HG03520 (cell line): ENCODE measurements at regions not wholly inside any gene's neighbourhood (a gene's known extent, or its start where the extent isn't known, plus 50 kb on each side); places are given as distances from the start of the nearest gene placed in this dataset.

Experiments
- ATAC-seq: cut with Tn5 transposase; IDR thresholded peaks from one replicate; pipeline ENCODE4 v1.9.1; 2021; ENCODE audit warnings: mild to moderate bottlenecking, moderate library complexity; ENCODE audit not compliant: unreplicated experiment

DNA sequence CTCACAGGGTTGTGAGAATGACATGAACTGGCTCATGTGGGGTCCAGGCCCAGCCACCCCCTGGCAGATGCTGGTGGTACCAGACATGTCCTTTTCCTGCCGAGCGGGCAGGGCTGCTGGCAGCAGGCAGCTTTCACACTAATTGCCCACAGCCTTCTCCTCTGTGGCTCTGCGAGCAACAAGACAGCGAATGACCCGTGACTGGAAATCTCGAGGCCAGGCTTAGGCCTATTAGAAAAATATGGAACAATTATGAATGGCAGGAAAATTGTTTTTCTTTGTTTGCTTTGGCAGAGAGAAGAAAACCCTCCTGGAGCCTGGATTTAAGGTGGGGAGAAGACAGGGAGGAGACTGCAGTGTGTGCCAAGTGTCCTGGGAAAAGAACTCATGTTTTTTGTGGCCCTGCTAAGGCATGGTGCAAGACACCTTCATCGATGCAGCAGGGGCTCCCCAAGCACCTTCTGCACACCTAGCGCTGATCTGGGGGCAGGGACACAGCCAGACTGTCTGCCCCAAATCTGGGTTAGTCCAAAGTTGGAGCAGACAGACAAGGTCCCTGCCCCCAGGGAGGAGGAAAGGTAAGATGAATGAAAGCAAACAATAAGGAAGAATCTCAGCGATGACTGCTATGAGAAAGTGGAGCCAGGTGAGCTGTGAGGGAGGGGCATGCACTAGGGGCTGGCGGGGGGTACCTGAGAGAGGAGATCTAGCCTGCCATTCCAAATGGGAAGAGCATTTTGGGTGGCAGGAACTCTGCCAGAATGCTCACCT is 193.8 kb upstream of the TLE3 start:
- ATAC-seq = no peak

DNA sequence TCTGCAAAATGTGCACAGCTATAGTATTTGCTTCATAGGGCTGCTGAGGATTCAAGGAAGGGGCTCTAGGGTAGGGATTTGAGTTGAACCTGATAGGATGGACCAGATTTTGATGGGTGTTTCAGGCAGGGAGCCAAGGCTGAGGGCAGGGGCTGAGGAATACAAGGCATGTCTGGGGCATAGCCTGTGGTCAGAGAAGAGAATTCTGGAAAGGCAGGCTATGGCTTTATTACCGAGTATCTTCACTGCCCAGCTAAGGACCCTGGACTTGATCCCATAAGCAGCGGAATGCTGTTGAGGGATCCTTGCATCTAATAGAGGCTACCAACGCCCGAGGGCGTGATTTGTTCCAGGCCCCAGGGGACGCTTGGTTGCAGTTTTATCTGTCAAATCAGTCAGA is 193.0 kb upstream of the TLE3 start:
- no peak for ATAC-seq

DNA sequence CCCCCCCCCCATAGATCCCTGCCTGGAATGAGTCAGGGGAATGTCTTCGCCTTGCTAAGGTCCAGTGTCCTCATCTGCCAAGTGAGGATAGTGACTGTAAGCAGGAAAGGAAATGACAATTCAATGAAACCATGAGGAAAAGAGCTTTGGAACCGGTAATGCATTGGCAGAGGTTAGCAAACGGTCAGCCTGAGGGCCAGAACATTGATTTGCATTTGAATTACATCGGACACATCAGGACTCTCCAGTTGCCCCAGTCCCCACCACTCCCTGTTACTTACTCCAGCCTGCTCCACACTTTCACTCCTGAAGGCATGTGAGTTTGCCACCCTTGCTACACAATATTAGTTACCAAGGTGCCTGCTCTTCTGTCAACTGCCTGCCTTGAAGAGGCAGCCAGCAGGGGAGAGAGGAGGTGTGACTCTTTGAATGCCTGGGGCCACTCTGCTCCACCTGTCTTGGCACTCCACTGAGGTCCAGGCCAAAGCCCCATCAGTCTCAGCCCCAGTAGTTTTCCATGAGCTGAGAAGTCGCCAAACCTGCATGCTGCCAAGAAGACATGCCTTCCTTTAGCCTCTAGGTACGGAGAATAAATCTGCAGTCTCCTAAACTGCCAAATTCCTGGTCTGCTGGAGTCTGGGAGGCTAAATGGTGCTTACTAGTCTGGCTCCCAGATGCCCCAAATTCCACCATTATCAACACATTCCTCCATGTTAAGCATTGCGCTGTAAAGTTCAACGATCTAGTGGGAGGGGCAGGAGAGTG is 191.7 kb upstream of the TLE3 start:
- ATAC-seq = no peak

DNA sequence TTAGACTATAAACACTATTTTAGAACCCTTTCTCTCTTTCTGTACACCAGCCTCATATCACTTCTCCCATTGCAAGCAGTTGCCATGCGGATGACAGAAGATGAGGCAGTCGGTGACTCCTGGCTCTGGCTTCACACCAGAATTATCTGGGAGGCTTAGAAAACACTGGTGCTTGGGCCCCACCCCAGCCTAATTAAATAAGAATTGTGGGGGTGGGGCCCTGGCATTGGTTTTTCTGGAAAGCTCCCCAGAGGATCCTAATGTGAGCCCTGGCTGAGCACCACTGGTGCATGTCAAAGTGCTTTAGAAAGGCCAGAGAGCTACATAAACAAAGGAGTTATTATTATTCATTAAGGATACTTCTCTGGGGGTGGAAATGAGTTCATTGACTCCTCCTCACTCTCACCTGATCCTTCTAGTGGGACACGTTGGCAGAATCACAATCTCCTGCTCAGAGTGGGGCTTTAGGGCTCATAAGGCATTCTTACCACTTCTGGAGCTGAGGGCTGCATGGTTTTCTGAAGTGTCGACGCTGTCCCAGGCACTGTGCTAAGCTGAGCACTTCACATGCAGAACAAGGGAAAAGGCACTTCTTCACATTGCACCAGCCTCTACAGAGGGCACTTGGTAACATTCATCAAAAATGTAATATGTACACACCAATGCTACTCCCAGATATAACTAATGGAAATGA is 188.5 kb upstream of the TLE3 start:
- no peak for ATAC-seq

DNA sequence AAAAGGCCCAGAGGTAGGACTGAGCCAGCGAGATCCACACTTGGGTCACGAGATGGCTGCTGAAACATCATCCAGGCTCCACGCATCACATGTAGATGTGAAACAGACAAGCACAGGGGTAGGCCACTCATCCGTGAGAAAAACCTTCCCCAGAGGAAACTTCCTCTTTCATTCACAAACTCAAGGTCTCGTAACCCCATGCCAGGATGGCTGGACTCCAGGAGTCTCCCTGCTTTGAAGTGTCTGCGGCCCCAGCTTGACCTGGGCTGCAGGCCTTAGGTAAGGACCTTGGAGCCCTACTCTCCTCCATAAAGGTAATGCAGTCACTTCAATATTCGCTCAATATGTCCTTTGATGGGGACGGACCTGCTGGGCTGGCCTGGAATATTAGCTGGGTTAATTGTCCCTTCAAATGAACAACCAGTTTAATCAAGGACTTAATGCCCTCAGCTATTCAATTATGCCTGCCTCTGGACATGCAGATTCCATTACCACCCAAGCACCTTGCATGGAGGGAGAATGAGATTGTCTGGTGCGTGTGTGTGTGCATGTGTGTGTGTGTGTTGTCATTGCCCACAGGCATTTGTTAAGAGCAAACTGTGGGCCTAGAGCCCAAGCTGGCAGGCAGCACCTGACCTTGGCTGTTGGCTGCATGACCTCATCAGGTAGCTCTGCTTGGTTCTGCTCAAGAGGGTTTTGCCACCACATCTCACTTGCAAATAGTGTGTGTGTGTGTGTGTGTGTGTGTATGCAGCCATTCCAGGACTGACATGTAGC is 186.9 kb upstream of the TLE3 start:
- ATAC-seq = no peak

DNA sequence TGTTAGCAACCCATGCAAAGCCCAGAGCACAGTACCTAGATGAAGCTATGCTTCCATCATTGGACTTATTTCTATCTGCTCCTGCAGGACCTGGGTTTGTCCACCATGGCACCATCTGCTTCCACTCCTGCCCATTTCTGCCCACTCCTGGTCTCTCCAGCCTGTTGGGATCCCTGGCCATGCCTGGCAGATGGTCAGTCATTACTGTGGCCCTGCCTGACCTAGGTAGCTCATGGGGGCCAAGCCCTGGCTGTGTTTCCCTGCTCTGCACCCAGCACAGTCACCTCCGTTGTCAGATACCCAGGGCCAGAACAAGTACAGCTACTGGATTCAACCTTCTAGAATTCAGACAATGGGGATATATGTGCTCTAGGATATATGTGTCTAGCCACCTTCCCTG is 185.8 kb upstream of the TLE3 start:
- no peak for ATAC-seq

DNA sequence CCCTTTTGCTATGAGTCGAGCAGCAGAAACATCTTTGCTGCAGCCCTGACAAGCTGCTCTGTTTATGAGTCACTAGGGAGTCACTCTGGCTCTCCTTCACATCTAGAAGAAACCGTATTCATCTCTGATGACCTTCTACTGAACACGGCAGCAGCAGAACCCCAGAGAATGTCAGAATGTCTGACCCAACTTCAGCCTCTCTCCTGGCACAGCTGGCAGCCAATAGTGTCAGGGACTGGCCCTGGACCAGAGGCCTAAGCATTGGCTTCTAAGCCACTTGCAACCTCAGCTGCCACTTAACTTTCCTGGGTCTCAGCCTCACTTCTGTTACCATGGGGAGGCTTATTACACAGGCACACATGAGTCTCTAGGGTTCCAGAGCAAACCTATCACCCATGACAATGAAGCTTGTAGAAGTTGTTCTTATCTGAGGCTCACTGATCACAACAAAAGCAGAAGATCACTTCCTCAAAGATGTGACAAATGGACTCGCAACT is 184.1 kb upstream of the TLE3 start:
- no peak for ATAC-seq

DNA sequence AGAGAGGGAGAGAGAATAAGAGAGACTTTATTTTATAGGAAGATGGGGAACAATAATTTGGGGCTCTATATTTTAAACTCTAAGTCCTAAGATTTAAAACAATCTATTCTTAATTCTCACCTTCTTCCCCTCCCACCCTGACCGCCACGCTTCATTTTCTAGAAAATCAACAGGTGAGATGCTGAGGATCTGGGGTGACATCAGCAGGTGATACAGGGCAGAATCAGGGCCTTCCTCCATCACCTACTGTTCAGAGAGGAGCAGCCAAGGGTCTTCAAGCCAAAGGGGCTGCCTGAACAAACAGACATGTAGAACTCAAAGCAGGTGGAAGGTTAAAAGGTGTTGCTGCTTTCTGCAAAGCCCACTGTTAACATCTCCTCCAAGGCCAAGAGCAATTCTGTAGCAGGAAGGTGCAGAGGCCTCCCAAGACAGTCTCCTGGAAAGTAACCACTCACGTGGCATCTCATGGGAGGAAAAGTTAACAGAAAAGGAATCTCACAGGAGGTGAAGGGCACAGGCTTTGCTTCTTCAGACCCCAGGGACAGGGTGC is 183.6 kb upstream of the TLE3 start:
- ATAC-seq = no peak

DNA sequence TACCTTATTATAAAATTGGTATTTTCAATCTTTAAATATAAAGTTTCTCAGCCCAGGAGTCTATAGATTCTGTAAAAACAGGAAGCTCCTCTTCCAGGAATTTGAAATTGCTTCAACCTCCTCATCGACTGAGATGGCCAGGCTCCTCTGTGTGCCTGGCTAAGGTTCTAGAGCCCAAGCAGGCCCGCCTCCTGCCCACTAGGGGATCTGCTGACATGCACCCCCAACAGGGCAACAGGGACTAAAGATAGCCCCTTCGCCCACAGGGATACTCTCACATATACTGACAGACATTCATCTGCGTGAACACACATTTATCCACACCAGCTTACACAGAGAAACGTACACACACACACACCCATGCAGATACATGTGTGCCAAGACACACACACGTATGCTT is 183.1 kb upstream of the TLE3 start:
- no peak for ATAC-seq

DNA sequence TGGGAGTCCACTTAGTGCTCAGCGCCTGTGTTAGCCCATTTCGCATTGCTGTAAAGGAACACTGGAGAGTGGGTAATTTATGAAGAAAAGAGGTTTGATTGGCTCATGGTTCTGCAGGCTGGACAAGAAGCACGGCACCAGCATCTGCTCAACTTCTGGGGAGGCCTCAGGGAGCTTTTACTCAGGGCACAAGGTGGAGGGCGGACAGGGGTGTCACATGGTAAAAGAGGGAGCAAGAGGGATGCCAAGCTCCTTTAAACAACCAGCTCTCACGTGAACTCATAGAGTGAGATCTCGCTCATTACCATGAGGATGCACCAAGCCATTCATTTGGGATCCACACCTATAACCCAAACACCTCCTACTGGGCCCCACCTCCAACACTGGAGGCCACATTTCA is 181.4 kb upstream of the TLE3 start:
- ATAC-seq = no peak

DNA sequence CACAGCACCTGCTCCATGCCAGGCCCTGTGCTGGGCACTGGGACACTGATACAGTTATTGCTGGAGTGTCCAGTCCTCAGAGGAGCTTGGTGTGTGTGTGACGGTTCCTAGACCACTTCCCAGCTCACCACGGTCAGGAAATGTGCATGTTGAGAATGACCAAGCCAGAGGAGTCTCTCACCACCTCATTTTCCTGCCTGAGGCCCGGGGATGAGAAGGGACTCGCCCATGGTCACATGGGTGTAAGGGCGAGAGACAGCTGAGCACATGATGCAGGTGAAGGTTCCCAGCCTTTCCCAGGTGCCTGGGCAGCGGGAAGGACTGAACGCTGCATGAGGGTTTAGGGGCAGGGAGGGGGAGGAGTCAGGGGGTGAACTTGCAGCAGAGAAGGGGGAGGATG is 180.9 kb upstream of the TLE3 start:
- ATAC-seq = no peak

DNA sequence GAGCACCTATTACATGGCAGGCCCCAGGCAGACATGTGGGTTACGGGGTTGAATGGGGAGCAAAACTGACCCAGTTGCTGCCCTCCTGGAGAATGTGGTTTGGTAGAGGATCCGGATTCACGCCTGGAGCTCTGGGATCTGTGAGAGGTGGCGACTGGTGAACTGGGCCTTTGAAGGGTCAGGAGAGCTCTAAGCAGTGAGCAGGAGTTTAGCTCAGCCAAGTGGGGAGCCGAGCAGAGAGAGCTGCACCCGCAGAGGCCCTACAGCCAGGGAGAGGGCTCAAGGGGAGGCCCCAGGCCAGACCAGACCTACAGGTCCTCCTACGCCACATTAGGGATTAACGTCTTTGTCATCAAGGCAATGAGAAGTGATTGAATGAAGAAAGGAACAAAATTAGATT is 179.8 kb upstream of the TLE3 start:
- ATAC-seq = no peak

DNA sequence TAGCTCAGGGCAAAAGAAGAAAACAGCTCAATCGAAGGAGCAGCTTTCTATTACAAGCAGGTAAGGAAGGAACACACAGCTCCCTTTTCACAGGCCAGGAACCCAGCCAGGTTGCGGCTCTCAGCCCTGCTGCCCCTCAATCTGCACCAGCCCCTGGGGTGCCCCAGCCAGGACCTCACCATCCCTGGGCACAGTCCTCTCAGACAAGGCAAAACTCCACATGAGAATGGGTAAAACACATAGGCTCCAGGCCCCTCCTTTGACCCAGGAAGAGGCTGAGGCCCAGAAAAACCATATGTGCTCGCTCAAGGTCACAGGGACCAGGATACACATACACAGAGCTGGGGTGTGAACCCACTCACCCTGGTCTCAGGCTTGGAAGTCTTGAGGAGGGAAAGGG is 178.7 kb upstream of the TLE3 start:
- no peak for ATAC-seq

DNA sequence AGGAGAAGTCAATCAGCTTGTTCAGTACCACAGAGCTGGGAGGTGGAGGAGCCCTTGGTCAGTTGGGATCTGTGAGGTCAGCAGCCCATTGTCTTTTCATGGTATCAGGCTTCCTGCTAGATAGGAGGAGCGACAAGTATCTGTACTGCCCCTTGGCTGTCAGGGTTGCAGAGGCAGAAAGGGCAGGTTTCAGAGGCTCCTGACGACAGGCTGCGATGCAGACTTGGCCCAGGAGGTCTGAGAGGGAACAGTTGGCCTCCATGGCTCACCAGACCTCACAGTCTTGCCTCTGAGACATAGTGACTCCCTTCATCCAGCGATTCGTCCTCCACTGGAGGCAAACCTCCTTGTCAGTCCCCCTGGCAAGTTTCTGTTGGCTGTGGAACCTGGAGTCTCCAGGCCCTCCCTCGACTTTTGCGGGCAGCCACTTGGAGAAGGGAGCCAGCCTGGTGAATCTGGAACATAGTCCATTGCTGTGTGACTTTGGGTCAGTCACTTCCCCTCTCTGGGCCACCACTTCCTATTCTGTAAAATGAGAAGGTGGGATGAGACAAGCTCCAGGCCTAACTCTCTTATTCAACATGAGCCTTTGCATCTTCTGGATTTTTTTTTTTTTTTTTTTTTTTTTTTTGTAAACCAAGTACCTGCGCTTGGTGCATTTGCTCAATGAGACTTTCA is 177.9 kb upstream of the TLE3 start:
- no peak for ATAC-seq

DNA sequence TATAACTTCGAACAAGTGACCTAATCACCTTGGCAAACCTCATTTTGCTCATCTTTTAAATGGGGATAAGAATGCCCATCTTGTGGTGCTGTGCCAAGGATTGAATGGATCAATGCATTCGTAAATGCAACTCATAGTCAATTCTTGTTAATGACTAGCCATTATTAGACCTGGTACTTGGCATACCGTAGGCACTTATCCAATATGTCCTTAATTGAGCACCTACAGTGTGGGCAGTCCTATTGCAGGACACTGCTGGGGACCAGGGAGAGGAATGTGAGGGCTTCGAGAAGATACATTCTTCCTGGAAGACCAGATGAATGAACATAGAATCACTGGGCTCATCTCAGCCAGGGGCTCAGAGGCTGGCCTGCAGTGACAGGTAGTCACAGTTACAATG is 177.2 kb upstream of the TLE3 start:
- no peak for ATAC-seq

DNA sequence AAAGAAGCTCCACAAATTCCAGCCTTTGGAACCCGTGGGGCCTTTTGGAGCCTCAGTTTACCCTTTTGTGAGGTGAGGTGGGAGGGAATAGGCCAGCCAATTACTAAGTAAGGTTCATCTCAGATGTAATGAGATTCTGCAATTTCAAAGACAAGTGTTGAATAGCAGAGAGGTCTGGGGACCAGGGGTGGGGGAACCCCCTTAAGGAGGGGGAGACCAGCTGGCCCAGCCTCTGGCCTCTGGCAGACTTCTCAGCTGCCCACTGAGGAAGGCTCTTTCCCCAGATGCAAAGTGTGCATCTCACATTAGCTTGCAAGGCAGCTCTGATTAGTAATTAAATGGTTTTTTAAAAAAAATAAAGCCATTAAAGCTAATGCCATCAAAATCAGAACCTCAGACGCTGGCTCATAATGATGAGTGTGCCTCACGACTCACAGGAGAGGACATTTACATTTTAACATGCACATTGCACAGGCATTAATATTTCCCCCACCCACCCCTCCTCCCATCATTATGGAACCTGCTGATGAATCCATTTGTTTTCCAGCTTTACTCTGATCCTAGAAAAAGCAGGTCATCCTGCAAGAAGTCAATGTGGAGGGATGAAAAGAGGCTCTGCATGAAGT is 176.7 kb upstream of the TLE3 start:
- ATAC-seq = no peak

DNA sequence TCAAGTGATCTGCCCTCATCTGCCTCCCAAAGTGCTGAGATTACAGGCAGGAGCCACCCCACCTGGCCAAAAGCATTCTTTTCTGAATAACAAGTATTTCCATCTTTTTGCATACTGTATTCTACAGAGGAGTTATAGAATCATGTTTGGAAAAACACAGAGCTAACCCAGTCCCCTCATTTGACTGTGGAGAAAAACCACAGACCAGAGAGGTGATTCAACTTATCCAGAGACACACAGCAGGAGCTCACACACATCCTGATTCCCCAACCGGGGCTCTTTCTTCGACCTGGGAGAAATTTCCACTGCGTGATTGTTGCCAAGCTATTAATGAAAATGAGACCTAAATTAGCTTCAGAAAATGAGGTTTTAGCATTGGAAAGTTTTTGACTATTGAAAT is 176.1 kb upstream of the TLE3 start:
- ATAC-seq = no peak

DNA sequence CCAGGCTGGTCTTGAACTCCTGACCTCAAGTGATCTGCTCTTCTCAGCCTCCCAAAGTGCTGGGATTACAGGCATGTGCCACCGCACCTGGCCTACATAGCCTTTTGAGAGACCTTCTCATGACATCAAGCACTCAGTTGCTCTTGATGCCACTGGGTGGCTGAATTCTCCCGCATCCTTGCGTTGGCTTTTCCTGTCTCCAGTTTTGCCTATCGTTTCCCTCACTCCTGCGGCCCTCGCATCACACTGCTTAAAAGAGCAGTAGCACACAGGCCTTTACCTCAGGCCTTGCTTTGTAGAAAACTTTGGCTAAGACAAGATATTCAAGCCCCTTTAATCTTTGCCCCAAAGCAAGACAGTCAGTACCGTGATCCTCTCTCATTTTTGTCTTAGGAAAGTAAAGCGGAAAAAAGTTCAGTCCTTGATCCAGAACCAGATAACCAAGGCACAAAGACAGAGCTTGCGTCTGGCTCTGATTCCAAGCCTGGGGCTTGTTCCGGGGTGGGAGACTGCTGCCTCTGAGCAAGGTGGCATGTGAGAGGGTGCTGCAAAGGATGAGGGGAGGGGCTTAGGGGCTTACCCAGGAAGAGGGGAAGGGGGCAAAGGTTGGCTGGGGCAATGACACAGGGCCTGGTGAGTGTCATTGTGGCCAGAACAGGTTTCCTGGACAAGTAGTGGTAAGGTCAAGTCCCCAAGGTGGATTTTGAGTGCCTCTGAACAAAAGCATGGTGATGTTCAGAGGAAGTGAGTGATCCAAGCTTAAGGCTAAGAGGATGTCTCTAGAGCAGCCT is 175.0 kb upstream of the TLE3 start:
- ATAC-seq = no peak
